ENCODE measurements at regions not wholly inside any gene's neighbourhood (a gene's known extent, or its start where the extent isn't known, plus 50 kb on each side); places are given as distances from the start of the nearest gene placed in this dataset.

DNA sequence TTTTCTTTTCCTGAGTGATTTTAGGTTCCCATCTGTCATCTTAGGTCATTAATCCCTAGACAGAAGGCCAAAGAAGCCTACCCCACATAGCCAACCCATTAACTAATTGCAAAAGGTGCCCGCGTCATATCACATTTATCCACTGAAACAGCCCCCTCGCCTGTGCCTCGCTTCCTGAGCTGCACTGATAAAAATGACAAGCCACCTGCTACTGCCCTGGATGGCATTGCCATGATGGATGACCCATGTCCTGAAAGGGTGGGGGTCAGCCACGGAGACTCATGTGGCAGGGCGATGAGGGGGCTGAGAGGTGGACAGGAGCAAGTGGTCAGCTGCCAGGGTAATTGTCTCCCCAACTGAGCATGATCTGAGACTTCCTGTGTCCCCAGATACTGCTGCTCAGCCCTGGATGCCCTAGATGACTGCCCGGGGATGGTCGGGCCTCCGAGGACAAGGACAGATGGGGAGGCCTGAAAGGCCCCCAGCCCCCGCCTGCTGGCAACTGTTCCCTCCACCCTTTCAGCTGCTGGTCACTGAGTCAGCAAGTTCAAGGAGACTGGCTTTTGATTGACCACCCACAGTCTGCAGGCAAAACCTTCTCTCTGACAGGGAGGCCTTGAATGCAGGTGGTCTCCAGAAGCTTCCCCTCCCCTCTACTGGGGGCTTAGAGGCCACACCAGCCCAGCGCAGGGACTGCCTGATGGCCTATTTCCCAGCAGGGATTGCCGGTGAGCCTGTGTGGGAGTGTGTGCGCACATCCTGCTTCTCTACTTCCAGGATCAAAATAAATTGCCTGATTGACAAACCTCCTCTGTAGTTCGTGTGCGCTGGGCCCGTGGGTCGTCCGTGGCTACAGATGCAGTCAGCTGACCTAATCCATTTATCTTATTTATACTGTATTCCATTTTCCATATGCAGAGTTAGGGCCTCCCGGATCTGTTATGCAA lies 496.3 kb downstream of the BCOR start:
- no peak for DNase-seq (ENCODE audit: low read depth in 3 of 3)

DNA sequence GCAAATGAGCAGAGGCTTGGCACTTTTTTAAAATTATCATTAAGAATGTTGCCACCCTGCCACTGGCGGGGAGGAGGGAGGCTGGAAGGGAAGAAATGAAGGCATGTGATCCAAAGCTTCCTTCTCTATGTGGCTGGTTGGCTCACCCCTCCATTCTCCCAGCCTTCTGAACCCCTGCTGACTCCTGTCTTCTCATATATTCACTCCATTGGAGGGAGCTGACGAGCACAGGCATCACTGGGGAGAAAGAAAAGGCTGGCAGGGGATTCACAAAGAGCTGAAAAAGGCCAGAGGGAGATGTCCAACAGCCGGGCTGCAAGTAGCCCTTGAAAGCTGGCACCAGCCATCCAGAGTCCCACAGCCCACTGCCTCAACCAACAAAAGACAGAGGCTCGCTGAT lies 495.6 kb downstream of the BCOR start:
- no peak for DNase-seq (ENCODE audit: low read depth in 3 of 3)

DNA sequence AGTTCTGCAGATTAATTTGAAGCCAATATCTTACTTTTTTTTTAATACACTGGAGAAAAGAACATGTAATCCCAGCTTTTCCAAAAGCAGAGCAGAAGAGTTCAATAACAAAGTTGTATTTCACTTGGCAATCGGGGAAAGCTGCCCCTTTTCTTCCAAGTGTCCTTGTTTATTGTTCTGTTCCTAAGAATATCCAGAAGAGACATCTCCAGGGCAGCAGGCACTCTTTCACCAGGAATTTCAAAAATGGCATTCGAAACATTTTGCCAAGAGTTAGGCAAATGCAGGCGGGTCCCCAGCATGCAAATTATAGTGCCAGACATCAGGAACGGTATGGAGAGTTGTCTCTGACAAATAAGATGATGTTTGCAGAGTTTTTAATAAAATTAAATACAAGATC lies 494.5 kb downstream of the BCOR start:
- DNase-seq (ENCODE audit: low read depth in 3 of 3): no peak

DNA sequence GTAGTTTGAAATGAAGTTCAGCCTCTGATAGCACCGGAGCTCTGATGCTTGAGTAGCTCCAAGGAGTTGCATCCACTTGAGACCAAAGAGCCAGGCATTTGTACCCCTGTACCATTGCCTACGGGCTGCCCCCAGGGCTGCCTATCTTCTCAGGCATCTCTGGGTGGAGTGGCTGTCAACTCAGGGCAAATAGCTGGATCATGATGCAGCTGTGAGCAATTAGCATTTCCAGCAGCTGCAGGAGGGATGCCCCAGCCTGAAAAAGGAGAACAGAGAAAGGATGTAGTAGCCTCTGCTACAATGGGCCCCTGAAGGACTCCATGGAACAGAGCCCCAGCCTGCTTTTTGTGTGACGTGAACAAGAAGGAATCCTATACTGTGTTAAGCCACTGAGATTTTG lies 492.6 kb downstream of the BCOR start:
- DNase-seq (ENCODE audit: low read depth in 3 of 3): no peak

DNA sequence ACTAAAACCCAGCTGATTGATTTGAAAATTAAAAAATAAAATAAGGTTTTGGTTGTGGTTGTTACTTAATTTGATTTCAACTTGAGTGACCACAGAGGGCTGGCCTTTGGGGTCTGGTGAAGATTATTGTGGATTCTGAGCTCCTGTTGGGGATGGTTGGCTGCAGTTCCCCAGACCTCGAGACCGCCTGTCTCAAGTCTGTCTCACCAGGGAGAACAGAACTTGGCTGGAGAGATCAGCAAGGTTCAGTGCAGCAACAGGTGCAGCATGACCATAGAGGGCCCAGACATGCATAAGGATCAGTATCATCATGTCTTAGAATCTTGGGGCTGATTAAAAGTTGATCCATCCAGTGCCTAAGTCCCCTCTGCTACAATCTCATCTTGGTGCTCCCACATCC lies 491.9 kb downstream of the BCOR start:
- no peak for DNase-seq (ENCODE audit: low read depth in 3 of 3)

DNA sequence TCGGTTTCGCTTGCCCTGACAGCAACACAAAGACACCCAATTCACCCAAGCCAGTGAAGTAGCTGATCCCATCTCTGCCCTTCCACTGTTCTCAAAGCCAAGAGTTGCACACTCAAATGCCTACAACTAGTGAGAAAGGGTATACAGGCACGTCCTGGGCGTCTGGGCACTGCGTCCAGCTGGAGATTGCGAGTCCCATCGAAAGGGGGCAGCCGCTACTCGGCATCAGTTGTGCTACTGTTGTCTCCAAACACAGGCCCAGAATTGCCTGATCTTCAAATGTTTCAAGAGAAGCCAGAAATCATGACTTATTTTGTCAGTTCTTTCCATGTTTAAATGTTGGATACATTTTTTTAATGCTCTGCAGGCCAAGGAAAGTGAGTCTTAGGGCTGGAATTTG lies 487.8 kb downstream of the BCOR start:
- DNase-seq (ENCODE audit: low read depth in 3 of 3): no peak

DNA sequence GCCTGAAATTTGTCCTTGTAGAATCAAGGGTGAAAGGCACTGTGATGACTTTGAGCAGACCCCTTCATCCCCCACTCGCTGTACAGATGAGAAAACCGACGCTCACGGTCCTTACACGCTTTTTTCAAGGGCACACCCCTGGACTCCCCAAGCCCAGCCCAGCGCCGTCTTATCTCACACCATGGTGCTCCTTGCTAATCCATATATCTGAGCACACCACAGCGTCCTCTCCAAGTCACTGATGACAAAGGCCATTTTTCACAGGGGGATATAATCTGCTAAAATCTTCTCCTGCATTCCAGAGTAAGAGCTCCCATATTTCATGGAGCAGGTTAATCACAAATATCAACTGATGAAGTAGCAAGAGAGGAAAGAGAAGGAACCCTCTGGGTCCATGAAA lies 486.3 kb downstream of the BCOR start:
- no peak for DNase-seq (ENCODE audit: low read depth in 3 of 3)

DNA sequence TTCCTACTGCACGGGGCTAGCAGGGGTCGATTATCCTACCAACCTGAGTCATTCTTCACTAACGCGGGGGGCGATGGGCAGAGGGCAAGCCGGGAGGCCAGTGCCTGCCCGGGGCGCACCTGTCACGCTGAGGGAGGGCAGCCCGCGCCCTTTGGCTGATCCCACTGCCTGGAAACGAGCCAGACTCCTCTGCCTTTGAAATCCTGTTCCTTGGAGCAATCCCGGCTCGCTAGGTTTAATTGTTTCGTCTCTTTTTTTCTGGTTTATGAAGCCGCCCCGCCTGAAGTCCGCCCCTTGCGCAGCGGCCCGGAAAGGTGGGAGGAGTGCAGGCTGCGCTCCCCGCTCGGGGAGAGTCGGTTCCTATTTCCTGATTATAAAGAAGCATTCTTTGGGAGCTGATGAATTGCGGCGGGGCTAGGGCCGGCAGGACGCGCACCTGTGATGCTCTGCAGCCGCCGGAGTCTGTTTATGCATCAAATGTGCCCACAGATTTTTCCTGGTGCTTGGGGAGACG lies 484.2 kb downstream of the BCOR start:
- DNase-seq (ENCODE audit: low read depth in 3 of 3): peak in 1 of 3 donors; percentile 5

DNA sequence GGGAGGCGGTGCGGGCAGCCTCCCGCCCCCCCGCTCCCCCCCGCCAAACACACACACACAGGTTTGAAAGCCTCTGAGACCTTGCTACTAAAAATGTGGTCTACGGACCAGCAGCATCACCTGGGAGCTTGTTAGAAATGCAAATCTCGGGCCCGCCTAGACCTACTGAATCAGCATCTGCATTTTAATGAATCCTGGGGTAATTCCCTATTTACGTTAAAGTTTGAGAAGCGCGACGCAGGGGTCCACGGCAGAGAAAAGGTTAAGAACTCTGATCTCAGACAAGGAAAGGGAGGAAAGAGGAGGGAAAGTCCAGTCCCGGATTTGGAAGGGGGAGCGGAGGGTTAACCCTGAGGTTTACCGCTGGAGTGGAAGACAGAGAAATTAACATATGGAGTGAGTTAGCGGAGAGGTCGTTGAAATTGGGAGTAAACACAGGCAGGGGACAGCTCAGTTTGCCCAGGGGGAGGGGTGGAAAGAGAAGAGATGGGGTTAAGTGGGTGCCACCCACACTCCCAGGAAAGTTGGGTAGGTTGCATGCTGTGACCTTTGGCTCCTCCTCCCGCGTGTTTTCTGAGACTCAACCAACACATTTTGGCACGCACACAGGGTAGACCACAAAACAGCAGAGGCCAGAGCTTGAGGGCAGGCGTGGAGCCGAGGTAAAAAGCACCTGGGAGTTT lies 483.6 kb downstream of the BCOR start:
- peak; percentile 35 to 67 (median 46) for DNase-seq (ENCODE audit: low read depth in 3 of 3)

DNA sequence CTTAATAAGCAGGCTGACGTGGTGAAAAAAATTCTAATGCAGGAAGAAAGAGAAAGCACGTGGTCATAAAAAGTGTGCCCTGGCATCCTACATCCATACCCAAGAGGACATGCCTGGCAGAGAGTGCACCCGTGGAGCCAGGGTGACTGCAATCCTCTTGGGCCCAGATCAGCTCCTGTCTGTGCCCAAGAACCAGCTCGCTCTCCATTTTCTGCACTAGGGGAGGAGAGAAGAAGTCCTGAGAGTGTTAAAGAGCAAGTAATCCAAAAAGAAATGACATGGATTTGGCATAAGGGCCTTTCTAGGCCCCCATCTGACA lies 483.1 kb downstream of the BCOR start:
- no peak for DNase-seq (ENCODE audit: low read depth in 3 of 3)

DNA sequence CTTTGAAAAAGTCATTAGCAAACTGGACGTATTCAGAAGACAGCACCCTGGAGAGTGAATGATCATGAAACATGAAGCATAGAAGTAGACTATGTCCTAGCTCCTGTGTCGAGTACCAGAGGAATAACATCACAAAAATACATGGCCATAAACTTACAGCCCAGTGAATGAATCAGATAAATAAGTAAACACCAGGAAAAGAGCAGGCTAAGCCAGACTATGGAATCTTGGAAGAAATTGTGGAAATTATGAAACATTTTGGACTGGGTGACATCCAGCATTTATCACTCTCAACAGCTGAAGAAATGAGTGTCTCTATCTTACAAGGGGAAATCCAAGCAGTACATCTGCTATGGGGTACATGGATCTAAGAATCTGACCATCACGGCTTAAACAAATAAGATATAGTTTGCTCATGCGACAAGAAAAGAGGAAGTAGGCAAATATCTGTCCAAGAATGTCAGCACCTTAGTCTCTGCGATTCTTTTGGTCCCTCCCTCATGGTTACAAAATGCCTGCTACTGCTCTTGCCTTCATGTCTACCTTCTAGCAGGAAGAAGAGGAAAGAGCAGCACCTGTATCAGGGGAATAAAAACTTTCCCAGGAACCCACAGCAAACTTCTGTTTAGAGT lies 481.5 kb downstream of the BCOR start:
- no peak for DNase-seq (ENCODE audit: low read depth in 3 of 3)

DNA sequence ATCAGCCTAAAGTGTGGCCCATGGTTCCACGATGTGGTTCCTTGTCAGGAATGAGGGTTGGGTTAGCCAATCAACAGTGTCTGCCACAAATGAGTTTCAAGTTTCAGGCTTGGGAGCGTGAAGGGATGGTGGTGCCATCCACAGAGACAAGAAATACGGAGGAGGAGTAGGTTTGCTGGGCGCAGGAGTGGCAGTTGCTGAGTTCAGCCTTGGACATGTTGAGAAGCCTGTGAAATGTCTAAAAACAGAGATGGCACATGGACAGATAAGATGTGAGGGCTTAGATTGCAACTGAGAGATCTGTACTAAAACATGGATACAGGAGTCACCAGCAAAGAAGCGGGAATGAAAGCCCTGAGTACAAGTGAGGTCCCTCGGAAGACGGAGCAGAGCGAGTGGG lies 481.0 kb downstream of the BCOR start:
- DNase-seq (ENCODE audit: low read depth in 3 of 3): no peak

DNA sequence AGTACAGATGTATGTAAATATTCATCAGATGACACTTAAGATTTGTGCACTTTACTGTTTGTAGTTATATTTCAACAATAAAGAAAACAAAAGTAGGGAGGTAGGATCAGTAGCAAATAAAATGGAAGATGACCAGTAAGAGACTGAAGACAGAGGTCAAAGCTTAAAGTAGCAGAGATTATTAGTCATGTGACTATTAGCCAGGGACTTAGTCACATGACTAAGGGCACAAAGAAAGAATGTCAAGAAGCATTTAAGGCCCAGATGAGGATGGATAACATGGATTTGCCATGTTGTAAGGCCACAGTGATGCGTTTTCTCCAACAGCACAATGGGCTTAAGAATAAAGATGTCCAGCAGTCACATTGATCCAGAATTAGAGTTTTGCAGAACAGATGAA lies 479.6 kb downstream of the BCOR start:
- no peak for DNase-seq (ENCODE audit: low read depth in 3 of 3)

DNA sequence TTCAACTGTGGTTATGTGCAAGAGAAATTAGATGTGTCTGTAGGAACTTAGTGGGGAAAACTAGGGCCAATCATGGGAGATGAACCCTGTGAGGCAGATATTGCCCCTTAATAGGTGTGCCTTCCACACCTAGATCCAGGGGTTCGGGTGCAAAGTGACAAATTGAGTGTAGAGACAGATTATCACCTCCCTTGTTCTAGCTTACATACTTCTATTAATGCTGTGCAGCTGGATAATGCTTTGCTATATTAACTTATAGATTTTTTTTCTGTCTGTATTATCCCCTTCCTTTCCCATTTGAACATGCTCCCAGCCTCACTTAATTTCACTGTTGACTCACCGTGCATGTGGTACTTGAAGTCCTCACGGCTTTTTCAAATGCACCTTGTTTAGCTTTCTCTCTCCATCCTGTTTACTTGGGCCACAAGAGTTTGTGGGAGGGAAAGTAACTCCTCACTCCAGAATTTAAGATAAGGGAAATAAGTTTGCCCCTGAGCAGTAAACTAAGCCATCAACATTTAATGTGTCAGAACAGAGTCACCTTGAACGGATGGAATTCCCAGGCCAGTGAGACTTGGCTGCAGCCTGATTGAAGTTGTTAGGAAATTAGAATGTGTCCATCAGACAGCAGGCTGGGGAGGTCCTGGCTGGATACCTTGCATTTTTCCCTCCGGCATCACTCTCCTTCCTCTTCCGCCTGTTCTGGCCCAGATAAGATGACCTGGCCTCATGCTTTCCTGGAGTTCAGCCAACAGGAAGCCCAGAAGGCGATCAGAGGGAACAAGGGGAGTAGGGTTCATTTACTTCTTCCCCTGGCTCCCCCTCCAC lies 478.4 kb downstream of the BCOR start:
- no peak for DNase-seq (ENCODE audit: low read depth in 3 of 3)

DNA sequence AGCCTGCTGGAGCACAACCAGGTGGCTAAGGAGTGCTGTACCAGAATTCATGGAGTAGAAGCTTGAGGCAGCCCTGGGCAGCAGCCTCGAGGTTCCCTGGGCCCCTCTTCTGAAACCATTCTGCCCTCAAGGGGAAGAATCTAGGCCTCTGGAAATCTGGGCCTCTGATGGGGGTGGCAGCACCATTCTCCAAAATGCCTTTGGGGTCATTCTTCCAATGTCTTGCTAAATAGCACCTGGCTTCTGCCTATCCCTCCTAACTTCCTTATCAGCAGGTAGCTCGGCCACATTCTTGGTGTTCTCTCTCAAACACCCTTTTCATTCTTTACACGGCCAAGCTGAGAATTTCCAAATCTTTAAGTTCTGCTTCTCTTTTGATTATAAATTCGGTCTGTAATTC lies 473.6 kb downstream of the BCOR start:
- no peak for DNase-seq (ENCODE audit: low read depth in 3 of 3)

DNA sequence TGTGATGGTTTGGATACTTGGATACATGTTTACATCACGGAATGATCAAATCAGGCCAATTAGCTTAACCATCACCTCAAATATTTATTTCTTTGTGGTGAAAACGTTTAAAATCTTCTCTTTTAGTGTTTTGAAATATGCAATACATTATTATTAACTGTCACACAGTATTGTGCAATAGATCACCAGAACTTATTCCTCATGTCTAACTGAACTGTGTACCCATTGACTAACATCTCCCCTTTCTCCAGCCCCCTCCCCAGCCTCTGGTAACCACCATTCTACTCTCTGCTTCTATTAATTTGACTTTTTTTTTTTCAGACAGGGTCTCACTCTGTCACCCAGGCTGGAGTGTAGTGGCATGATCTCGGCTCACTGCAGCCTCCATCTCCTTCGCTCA lies 471.9 kb downstream of the BCOR start:
- DNase-seq (ENCODE audit: low read depth in 3 of 3): no peak

DNA sequence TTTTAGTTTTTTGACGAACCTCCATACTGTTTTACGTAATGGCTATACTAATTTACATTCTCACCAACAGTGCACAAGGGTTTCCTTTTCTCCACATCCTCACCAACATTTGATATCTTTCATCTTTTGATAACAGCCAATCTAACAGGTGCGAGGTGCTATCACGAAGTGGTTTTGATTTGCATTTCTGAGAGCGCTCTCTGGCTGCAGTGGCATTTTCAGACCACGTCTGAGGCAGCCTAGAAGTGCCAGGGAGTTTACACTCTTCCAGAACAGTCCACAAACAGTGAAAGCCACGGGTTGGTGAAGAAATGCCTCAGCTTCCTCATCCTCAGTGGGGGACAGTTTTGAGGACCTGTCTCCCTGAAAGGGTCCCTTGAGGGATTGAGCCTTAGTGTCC lies 471.0 kb downstream of the BCOR start:
- DNase-seq (ENCODE audit: low read depth in 3 of 3): no peak

DNA sequence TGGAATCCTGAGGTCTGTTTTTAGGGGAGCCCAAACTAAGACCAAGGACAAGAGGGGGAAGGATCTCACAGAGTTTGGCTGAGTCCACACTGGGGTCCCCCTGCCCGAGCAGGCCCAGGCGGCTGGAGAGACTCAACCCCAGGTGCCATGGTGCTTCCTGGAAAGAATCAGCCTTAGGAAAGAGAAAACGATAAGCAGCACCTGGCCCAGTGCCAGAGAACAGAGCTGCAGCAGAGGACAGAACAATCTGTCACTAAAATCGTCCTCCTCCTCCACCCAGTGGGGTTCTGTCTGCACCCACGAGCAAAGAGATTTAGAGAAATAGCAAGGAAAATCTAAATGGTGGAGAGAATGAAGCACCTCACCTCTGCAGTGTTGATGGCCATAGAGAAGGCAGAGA lies 470.5 kb downstream of the BCOR start:
- no peak for DNase-seq (ENCODE audit: low read depth in 3 of 3)

DNA sequence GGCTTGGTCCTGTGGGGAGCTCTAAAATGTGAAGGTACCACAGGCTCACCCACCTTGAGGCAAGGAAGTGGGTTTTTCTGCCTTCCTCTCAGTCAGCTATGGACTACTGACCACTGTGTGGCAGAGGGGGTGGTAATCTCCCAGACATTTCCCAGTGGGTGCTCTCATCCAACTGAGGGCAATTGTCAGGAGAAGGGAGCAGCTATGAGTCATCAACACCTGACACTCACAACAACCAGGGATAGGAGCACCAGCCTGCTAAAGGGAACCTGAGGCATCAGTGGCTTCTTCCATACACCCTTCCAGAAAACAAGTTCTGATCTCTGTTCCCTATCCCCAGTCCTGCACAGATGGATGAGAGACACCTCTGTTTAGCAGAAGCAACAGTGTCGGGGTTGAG lies 468.8 kb downstream of the BCOR start:
- no peak for DNase-seq (ENCODE audit: low read depth in 3 of 3)

DNA sequence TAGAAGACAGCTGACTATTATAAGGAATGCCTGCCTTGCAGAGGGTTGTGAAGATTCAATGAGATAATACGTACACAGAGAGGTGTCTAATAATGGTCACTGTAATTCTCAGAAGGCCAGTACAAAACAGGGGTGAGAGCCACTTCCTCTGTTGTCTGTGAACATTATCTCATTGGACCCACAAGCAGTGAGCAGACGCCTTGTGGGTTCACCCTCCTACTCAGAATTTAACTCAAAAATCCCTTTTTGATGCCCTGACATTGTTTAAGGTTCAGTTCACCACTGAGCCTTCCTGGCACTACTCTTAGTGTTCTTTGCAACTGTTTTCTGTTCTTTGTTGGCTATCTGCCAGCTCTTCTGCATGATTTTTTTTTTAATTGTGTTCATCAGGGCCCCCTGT lies 467.4 kb downstream of the BCOR start:
- DNase-seq (ENCODE audit: low read depth in 3 of 3): no peak

DNA sequence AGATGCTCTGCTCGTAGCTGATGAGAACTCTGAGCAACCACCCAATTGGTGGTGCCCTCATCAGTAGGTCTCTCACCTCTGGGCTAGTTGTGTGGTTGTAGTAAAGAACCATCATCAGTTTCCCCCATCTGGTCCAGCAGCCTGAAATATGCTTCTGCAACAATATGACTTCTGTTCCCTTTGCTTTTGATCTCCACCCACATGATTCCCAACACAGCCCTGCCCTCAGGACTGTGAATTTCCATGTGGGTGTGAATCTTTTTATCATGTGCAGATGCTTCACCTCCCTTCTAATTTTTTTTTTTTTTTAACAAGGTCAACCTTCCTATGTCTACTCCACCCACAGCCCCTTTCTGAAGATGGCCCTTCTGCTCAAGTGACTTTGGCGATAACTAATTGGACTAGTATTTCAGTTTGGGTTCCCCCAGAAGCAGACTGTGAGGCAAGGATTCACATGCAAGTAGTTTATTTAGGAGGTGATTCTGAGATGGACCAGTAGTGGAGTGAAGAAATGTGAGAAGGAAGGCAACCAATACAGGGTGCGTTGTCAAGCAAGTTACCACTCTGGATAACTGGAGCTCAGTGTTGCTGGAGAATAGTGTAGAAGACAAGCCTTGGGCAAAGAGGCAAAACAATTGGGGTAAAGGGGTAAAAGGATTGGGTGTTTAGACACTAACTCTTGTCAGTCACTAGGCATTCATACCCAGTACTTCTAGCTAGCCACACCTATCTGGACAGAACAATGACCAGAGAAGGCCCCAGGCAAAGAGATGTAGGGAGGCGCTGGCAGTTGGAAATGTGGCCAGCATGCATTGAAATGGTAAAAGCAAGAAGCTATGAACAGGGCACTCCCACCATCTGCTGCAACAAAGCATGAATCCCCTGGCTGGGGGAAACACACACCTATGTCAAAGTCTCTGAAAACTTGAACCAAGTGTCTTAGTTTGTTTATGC lies 466.2 kb downstream of the BCOR start:
- DNase-seq (ENCODE audit: low read depth in 3 of 3): no peak
